Choroid plexus epithelial cell (primary cell): ENCODE measurements at regions not wholly inside any gene's neighbourhood (a gene's known extent, or its start where the extent isn't known, plus 50 kb on each side); places are given as distances from the start of the nearest gene placed in this dataset.
A peak's percentile ranks its signal among the peaks of the same experiment; 100 is the strongest.

Source experiments
- DNase-seq: peaks from one replicate; pipeline ENCODE4 v3.0.0-alpha.2; 2010; ENCODE audit warnings: low read depth
- H3K4me3 ChIP-seq: 2 replicates; pipeline ENCODE4 v1.5.1; 2011; ENCODE audit warnings: low read depth, mild to moderate bottlenecking, control low read depth, low read length, moderate library complexity
- CTCF ChIP-seq: conservative IDR thresholded peaks from 2 replicates; pipeline ENCODE4 v1.5.1; 2011; ENCODE audit warnings: low read depth, mild to moderate bottlenecking, control low read depth, inconsistent platforms, low read length, moderate library complexity

- no peak overlapping the region for H3K4me3 ChIP-seq
- TF ChIP-seq CTCF: peak; percentile 22
- DNase-seq: peak; percentile 12
Measured at GRCh38 chr11:105315287-105315686, 175.7 kb upstream of the CARD18 start.

GRCh38 chr11:105312266-105312665, 172.7 kb upstream of the CARD18 start:
- no peak for TF ChIP-seq CTCF
- no peak for DNase-seq
- H3K4me3 ChIP-seq: no peak overlapping the region

GRCh38 chr11:105298630-105299029, 159.1 kb upstream of the CARD18 start:
- DNase-seq: peak; percentile 26
- no peak overlapping the region for H3K4me3 ChIP-seq
- no peak for TF ChIP-seq CTCF

GRCh38 chr11:105298174-105298573, 158.6 kb upstream of the CARD18 start:
- no peak for TF ChIP-seq CTCF
- no peak for DNase-seq
- no peak overlapping the region for H3K4me3 ChIP-seq

GRCh38 chr11:105297463-105297862, 157.9 kb upstream of the CARD18 start:
- DNase-seq: peak; percentile 57

GRCh38 chr11:105296806-105297205, 157.2 kb upstream of the CARD18 start:
- DNase-seq: no peak
- H3K4me3 ChIP-seq: no peak overlapping the region
- no peak for TF ChIP-seq CTCF

More at GRCh38 chr11:105297463-105297862, 157.9 kb upstream of the CARD18 start:
- no peak for TF ChIP-seq CTCF
- H3K4me3 ChIP-seq: no peak overlapping the region

- DNase-seq: no peak
- no peak overlapping the region for H3K4me3 ChIP-seq
- no peak for TF ChIP-seq CTCF
Measured at GRCh38 chr11:105296386-105296785, 156.8 kb upstream of the CARD18 start.
